ENCODE measurements at regions not wholly inside any gene's neighbourhood (a gene's known extent, or its start where the extent isn't known, plus 50 kb on each side); places are given as distances from the start of the nearest gene placed in this dataset.

DNA sequence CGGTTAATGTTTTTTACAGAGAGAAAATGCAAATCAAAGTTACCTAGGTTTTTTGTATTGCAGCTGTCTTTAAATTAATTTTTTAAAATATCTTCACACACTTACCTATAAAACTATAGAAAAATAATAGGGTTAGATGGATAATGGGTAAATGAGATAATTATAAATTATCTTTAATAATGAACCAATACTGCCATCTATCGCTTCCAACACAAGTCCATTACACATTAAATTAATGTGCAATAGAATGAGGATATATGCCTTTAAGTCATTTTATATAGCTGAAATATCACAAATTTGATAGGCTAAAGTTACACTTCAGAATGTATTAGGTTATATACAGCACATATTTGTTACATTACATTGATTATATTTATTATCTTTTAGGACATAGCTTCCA lies 2212.8 kb downstream of the MRPL39 start:
- TF ChIP-seq, protein P1, sequence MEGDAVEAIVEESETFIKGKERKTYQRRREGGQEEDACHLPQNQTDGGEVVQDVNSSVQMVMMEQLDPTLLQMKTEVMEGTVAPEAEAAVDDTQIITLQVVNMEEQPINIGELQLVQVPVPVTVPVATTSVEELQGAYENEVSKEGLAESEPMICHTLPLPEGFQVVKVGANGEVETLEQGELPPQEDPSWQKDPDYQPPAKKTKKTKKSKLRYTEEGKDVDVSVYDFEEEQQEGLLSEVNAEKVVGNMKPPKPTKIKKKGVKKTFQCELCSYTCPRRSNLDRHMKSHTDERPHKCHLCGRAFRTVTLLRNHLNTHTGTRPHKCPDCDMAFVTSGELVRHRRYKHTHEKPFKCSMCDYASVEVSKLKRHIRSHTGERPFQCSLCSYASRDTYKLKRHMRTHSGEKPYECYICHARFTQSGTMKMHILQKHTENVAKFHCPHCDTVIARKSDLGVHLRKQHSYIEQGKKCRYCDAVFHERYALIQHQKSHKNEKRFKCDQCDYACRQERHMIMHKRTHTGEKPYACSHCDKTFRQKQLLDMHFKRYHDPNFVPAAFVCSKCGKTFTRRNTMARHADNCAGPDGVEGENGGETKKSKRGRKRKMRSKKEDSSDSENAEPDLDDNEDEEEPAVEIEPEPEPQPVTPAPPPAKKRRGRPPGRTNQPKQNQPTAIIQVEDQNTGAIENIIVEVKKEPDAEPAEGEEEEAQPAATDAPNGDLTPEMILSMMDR (IDR thresholded peaks at IDR 0.05): no peak
- TF ChIP-seq POLR2A (IDR thresholded peaks at IDR 0.05): no peak

All from transverse colon (tissue), 3 donors.